NCI-H128 (cell line): ENCODE measurements at regions not wholly inside any gene's neighbourhood (a gene's known extent, or its start where the extent isn't known, plus 50 kb on each side); places are given as distances from the start of the nearest gene placed in this dataset.

Experiments used
- DNase-seq: peaks from one replicate; lab custom pipeline; 2025; ENCODE audit not compliant: unreplicated experiment; lab: John Stamatoyannopoulos, UW

- DNase-seq = no peak
Measured at GRCh38 chr11:119889728-119890280, 160.8 kb upstream of the NECTIN1 start.

- DNase-seq = no peak
Measured at GRCh38 chr11:119889111-119889510, 160.1 kb upstream of the NECTIN1 start.

GRCh38 chr11:119888119-119888518 is 159.1 kb upstream of the NECTIN1 start:
- DNase-seq = no peak

- no peak for DNase-seq
Measured at GRCh38 chr11:119886667-119887230, 157.7 kb upstream of the NECTIN1 start.

GRCh38 chr11:119885861-119886567 is 157.0 kb upstream of the NECTIN1 start:
- DNase-seq = no peak

- DNase-seq = no peak
Measured at GRCh38 chr11:119885067-119885466, 156.1 kb upstream of the NECTIN1 start.

GRCh38 chr11:119882316-119882715 is 153.3 kb upstream of the NECTIN1 start:
- DNase-seq = no peak

GRCh38 chr11:119880873-119881272 is 151.9 kb upstream of the NECTIN1 start:
- DNase-seq = no peak

- no peak for DNase-seq
Measured at GRCh38 chr11:119880143-119880542, 151.1 kb upstream of the NECTIN1 start.

GRCh38 chr11:119878990-119879389 is 150.0 kb upstream of the NECTIN1 start:
- DNase-seq = no peak

GRCh38 chr11:119876841-119877240 is 147.8 kb upstream of the NECTIN1 start:
- DNase-seq = no peak

GRCh38 chr11:119875841-119876600 is 147.0 kb upstream of the NECTIN1 start:
- DNase-seq = no peak

GRCh38 chr11:119874660-119875238 is 145.7 kb upstream of the NECTIN1 start:
- DNase-seq = no peak

GRCh38 chr11:119873761-119874421 is 144.9 kb upstream of the NECTIN1 start:
- no peak for DNase-seq

GRCh38 chr11:119872611-119873310 is 143.8 kb upstream of the NECTIN1 start:
- no peak for DNase-seq

- no peak for DNase-seq
Measured at GRCh38 chr11:119865661-119866156, 136.7 kb upstream of the NECTIN1 start.

GRCh38 chr11:119864836-119865235 is 135.8 kb upstream of the NECTIN1 start:
- DNase-seq = no peak

- DNase-seq = no peak
Measured at GRCh38 chr11:119863851-119864601, 135.0 kb upstream of the NECTIN1 start.

GRCh38 chr11:119863236-119863635 is 134.2 kb upstream of the NECTIN1 start:
- DNase-seq = no peak
